B cell (primary cell): ENCODE measurements at regions not wholly inside any gene's neighbourhood (a gene's known extent, or its start where the extent isn't known, plus 50 kb on each side); places are given as distances from the start of the nearest gene placed in this dataset.

Experiments
- ATAC-seq: fragments of 200-7000 bp; cut with Tn5 transposase; one replicate; pipeline ENCODE4 v1.10.0; 2021; ENCODE audit warnings: low read depth, mild to moderate bottlenecking, moderate number of reproducible peaks, moderate library complexity
- CTCF ChIA-PET: fragments of 350-600 bp; sonication (Branson Sonifier 250); formaldehyde crosslinking; loops from one replicate; lab custom pipeline; 2021; ENCODE audit warnings: antibody characterized with exemption, inconsistent platforms; lab: Charles Lee
- POLR2A ChIA-PET: fragments of 350-600 bp; sonication (Branson Sonifier 250); formaldehyde crosslinking; loops from one replicate; lab custom pipeline; 2021; ENCODE audit warnings: antibody characterized with exemption; lab: Charles Lee
- DNase-seq: peaks from one replicate; pipeline ENCODE4 v3.0.0; 2013
- H2AFZ ChIP-seq: 2 replicates; pipeline ENCODE4 v1.6.1; 2012; ENCODE audit warnings: mild to moderate bottlenecking, low read depth, low read length; ENCODE audit not compliant: insufficient read depth, poor library complexity, severe bottlenecking
- H3K27ac ChIP-seq, 2 donors: 1 replicate in 1 of 2; 2 replicates in 1 of 2; pipeline ENCODE4 v1.5.1; 2012 to 2013; ENCODE audit warnings: low read length in 2 of 2, mild to moderate bottlenecking in 2 of 2, moderate library complexity in 1 of 2
- H3K27me3 ChIP-seq, 4 experiments: fragments of 200-600 bp in 1 of 4; sonication (generic) in 1 of 4; replicated peaks in 1 of 4; 1 replicate in 2 of 4; 2 replicates in 2 of 4; pipeline versions ENCODE4 v1.6.1 to v1.7.0; 2013 to 2016; ENCODE audit warnings: low read length in 3 of 4, mild to moderate bottlenecking in 2 of 4, mixed read lengths in 1 of 4, moderate library complexity in 1 of 4; ENCODE audit not compliant: insufficient read depth in 4 of 4, control insufficient read depth in 3 of 4; ENCODE audit errors: control extremely low read depth in 1 of 4
- H3K36me3 ChIP-seq, 2 experiments: replicated peaks in 1 of 2; 1 replicate in 1 of 2; 2 replicates in 1 of 2; pipeline versions ENCODE4 v1.6.1 to v1.7.1; 2013; ENCODE audit warnings: low read length in 1 of 2; ENCODE audit not compliant: insufficient read depth in 2 of 2, control insufficient read depth in 1 of 2; ENCODE audit errors: control extremely low read depth in 1 of 2, extremely low read depth in 1 of 2
- H3K4me1 ChIP-seq, 2 donors: fragments of 200-600 bp in 1 of 2; sonication (generic) in 1 of 2; 1 replicate in 1 of 2; 2 replicates in 1 of 2; pipeline versions ENCODE4 v1.5.1 to v1.6.1; 2013 to 2017; ENCODE audit warnings: low read length in 2 of 2; ENCODE audit not compliant: control insufficient read depth in 2 of 2, insufficient read depth in 2 of 2
- H3K4me2 ChIP-seq: replicated peaks from 2 replicates; pipeline ENCODE3; 2012; ENCODE audit warnings: mild to moderate bottlenecking, low read depth, low read length; ENCODE audit not compliant: poor library complexity, severe bottlenecking
- H3K4me3 ChIP-seq, 5 experiments: fragments of 200-600 bp in 1 of 5; sonication (generic) in 1 of 5; 1 replicate in 3 of 5; 2 replicates in 2 of 5; pipeline versions ENCODE4 v1.5.1 to v1.7.0; 2011 to 2016; ENCODE audit warnings: low read length in 4 of 5, mild to moderate bottlenecking in 4 of 5, low read depth in 2 of 5, control low read depth in 1 of 5, moderate library complexity in 1 of 5; ENCODE audit not compliant: insufficient read depth in 1 of 5; ENCODE audit errors: control extremely low read depth in 1 of 5, extremely low read depth in 1 of 5
- H3K79me2 ChIP-seq: fragments of 200-600 bp; sonication (generic); one replicate; pipeline ENCODE4 v1.6.0; 2016; ENCODE audit warnings: low read length; ENCODE audit not compliant: control insufficient read depth, insufficient read depth
- H3K9ac ChIP-seq: fragments of 200-600 bp; sonication (generic); 2 replicates; pipeline ENCODE4 v1.6.1; 2017; ENCODE audit warnings: mild to moderate bottlenecking, low read length, moderate library complexity
- H3K9me3 ChIP-seq, 3 donors: one replicate each; pipeline versions ENCODE4 v1.6.1 to v1.7.1; 2013; ENCODE audit warnings: low read length in 2 of 3; ENCODE audit not compliant: control insufficient read depth in 2 of 3, insufficient read depth in 1 of 3; ENCODE audit errors: control extremely low read depth in 1 of 3
- H4K20me1 ChIP-seq: 2 replicates; pipeline ENCODE4 v1.6.0; 2012; ENCODE audit warnings: mild to moderate bottlenecking, low read length; ENCODE audit not compliant: insufficient read depth, control insufficient read depth, poor library complexity, severe bottlenecking
- H3K27ac Mint-ChIP-seq: one replicate; pipeline ENCODE4 v1.8.0; 2021; ENCODE audit warnings: mixed read lengths
- H3K27me3 Mint-ChIP-seq: one replicate; pipeline ENCODE4 v1.8.0; 2021; ENCODE audit warnings: mixed read lengths
- H3K4me1 Mint-ChIP-seq: one replicate; pipeline ENCODE4 v1.8.0; 2021; ENCODE audit warnings: mixed read lengths
- H3K4me3 Mint-ChIP-seq: one replicate; pipeline ENCODE4 v1.8.0; 2021; ENCODE audit warnings: mixed read lengths
- H3K9me3 Mint-ChIP-seq: one replicate; pipeline ENCODE4 v1.8.0; 2022; ENCODE audit warnings: mixed read lengths; ENCODE audit not compliant: insufficient read depth
- EZH2 ChIP-seq: IDR thresholded peaks from 2 replicates; pipeline ENCODE4 v1.6.1; 2012; ENCODE audit warnings: borderline replicate concordance, low read depth, mild to moderate bottlenecking, moderate library complexity, low read length; ENCODE audit not compliant: insufficient read depth, poor library complexity, severe bottlenecking
- WGBS: methylation state at CpG from one replicate; pipeline ENCODE4 v1.1.5; 2013; ENCODE audit warnings: missing lambda C conversion rate; ENCODE audit not compliant: insufficient coverage; 5-methylcytosine and 5-hydroxymethylcytosine counted together
- intact Hi-C: fragments of 100-400 bp; cut with micrococcal nuclease; formaldehyde crosslinking; loops from one replicate; pipeline ENCODE4 v1.10.0; 2022
- TF ChIP-seq, protein P1 (sequence below): fragments of 200-600 bp; IDR thresholded peaks from one replicate; pipeline ENCODE4 v1.8.0; 2022; ENCODE audit warnings: antibody characterized with exemption, mild to moderate bottlenecking

DNA sequence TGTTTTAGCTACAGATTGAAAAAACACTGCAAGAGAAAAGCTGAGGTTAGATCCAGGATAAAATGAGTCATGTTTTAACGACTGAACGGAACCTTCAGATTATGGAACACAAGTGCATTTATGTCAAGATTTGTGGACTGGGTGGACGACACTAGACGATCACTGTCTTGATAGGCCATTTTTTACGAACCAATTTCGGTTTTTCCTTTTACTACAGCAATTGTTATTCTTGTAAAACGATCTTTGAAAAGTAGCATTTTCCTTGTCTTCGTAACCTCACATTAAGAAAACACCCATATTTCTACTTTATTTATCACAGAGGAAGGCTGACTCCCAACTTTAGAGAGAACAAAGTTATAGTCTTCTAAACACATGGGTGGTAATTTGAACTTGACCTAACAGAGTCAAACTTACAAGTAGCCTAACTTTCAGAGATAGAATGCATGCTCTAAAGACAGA is 294.2 kb upstream of the TCF21 start:
- no peaks in the 10 kb centered on the region for H3K4me1 ChIP-seq
- no peak overlapping the region for H3K4me2 ChIP-seq
- no peaks in the 10 kb centered on the region for H3K4me1 Mint-ChIP-seq
- ATAC-seq: no peak
- no peak overlapping the region for H3K4me3 Mint-ChIP-seq
- ChIA-PET CTCF (no interaction called here), POLR2A (no interaction called here)
- H3K9ac ChIP-seq: no peak overlapping the region
- no peaks in the 10 kb centered on the region for H3K36me3 ChIP-seq
- H3K9me3 Mint-ChIP-seq: no peaks in the 10 kb centered on the region
- H3K27me3 Mint-ChIP-seq: peaks cover 5% of the 10 kb centered on the region
- no peak overlapping the region for H3K27ac Mint-ChIP-seq
- H3K27ac ChIP-seq: no peak overlapping the region
- H2AFZ ChIP-seq: no peak overlapping the region
- TF ChIP-seq EZH2: no peak
- TF ChIP-seq, protein P1, sequence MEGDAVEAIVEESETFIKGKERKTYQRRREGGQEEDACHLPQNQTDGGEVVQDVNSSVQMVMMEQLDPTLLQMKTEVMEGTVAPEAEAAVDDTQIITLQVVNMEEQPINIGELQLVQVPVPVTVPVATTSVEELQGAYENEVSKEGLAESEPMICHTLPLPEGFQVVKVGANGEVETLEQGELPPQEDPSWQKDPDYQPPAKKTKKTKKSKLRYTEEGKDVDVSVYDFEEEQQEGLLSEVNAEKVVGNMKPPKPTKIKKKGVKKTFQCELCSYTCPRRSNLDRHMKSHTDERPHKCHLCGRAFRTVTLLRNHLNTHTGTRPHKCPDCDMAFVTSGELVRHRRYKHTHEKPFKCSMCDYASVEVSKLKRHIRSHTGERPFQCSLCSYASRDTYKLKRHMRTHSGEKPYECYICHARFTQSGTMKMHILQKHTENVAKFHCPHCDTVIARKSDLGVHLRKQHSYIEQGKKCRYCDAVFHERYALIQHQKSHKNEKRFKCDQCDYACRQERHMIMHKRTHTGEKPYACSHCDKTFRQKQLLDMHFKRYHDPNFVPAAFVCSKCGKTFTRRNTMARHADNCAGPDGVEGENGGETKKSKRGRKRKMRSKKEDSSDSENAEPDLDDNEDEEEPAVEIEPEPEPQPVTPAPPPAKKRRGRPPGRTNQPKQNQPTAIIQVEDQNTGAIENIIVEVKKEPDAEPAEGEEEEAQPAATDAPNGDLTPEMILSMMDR: no peak
- intact Hi-C loops: no loop called here
- no peaks in the 10 kb centered on the region for H3K79me2 ChIP-seq
- no peak for DNase-seq
- no peaks in the 10 kb centered on the region for H3K27me3 ChIP-seq
- no peaks in the 10 kb centered on the region for H3K9me3 ChIP-seq
- no peak overlapping the region for H3K4me3 ChIP-seq
- H4K20me1 ChIP-seq: no peaks in the 10 kb centered on the region
- WGBS: 83% methylated on average over 2 of the region's 8 CpGs

- H3K9ac ChIP-seq: no peak overlapping the region
- ATAC-seq (no peak), DNase-seq (no peak)
- H3K4me1 ChIP-seq: no peaks in the 10 kb centered on the region
- H3K4me2 ChIP-seq: no peak overlapping the region
- no peak overlapping the region for H3K4me3 ChIP-seq
- no peaks in the 10 kb centered on the region for H3K79me2 ChIP-seq
- H4K20me1 ChIP-seq: no peaks in the 10 kb centered on the region
- POLR2A ChIA-PET: no interaction called here
- no peak overlapping the region for H3K4me3 Mint-ChIP-seq
- no peaks in the 10 kb centered on the region for H3K4me1 Mint-ChIP-seq
- H2AFZ ChIP-seq: no peak overlapping the region
- H3K9me3 Mint-ChIP-seq: no peaks in the 10 kb centered on the region
- 100% methylated on average over 1 of the region's 7 CpGs for WGBS
- H3K27me3 Mint-ChIP-seq: peaks cover 5% of the 10 kb centered on the region
- no peaks in the 10 kb centered on the region for H3K27me3 ChIP-seq
- no peak for TF ChIP-seq EZH2
- TF ChIP-seq, protein P1: no peak
- CTCF ChIA-PET: no interaction called here
- no peak overlapping the region for H3K27ac Mint-ChIP-seq
- H3K36me3 ChIP-seq: no peaks in the 10 kb centered on the region
- no peak overlapping the region for H3K27ac ChIP-seq
- H3K9me3 ChIP-seq: no peaks in the 10 kb centered on the region
- intact Hi-C loops: no loop called here
Observed at GRCh38 chr6:133595111-133595761, 293.7 kb upstream of the TCF21 start.
